ENCODE measurements at regions not wholly inside any gene's neighbourhood (a gene's known extent, or its start where the extent isn't known, plus 50 kb on each side); places are given as distances from the start of the nearest gene placed in this dataset.
A peak's percentile ranks its signal among the peaks of the same experiment; 100 is the strongest.

GRCh38 chr11:77530879-77531278, 57.0 kb upstream of the PAK1 start:
- no peak for DNase-seq

GRCh38 chr11:77529685-77530084, 55.8 kb upstream of the PAK1 start:
- DNase-seq = no peak

- DNase-seq = peak; percentile 30
Measured at GRCh38 chr11:77525455-77526091, 51.7 kb upstream of the PAK1 start.

- DNase-seq = no peak
Measured at GRCh38 chr11:77524539-77524938, 50.6 kb upstream of the PAK1 start.

GRCh38 chr11:77523712-77524111, 49.8 kb upstream of the PAK1 start:
- no peak for DNase-seq

All from dermis blood vessel endothelial cell (primary cell).